ENCODE measurements at regions not wholly inside any gene's neighbourhood (a gene's known extent, or its start where the extent isn't known, plus 50 kb on each side); places are given as distances from the start of the nearest gene placed in this dataset.
A peak's percentile ranks its signal among the peaks of the same experiment; 100 is the strongest.

DNA sequence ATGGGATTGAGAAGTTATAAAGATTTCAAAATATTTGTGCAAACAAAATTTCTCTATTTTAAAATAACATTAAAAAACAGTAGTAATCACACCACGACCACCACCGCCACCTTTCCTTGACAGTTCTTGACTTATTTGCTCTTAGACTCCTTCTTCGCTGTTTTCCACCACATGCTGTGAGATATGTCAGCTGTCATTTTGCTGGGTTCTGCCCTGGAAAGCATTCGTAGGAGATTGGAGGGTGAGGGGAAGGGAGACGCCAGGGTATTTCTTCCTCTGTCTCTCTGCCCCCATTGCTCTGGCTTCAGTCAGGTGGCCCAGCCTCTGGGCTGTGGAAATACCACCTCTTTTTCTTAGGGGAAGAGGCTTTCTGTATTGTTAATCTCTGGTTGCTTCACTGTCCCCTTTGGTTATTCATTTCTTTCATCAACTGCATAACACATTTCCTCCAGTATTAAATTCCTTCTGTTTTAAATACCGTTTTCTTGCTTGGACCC is 186.2 kb downstream of the NEDD1 start:
- DNase-seq (ENCODE audit: low read depth in 2 of 2) = no peak

GRCh38 chr12:97097734-97098133 is 190.7 kb downstream of the NEDD1 start:
- no peak for DNase-seq (ENCODE audit: low read depth in 2 of 2)

- DNase-seq (ENCODE audit: low read depth in 2 of 2) = no peak
Measured at GRCh38 chr12:97109441-97109840, 202.4 kb downstream of the NEDD1 start.

GRCh38 chr12:97112136-97112535 is 205.1 kb downstream of the NEDD1 start:
- DNase-seq (ENCODE audit: low read depth in 2 of 2) = no peak

GRCh38 chr12:97118796-97119375 is 211.8 kb downstream of the NEDD1 start:
- DNase-seq (ENCODE audit: low read depth in 2 of 2) = no peak

DNA sequence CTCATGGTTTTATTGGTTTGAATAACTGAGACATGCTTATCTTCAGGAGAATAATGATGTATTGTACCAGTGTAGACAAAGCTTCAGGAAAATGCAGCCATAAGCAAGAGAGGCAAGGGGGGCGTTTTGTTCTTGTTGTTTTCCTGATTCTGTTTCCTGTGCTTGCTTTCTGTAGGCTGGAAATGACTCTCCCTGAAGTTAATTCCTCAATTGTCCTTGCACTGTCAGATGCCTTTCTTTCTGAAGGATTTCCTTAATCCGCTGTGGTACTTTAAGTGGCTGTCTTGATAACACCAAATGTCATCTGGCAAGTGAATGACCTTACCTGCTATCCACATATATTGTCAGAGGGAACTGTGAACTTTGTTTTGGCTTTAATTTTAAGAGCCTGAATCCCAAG is 220.0 kb downstream of the NEDD1 start:
- DNase-seq (ENCODE audit: low read depth in 2 of 2) = no peak

DNA sequence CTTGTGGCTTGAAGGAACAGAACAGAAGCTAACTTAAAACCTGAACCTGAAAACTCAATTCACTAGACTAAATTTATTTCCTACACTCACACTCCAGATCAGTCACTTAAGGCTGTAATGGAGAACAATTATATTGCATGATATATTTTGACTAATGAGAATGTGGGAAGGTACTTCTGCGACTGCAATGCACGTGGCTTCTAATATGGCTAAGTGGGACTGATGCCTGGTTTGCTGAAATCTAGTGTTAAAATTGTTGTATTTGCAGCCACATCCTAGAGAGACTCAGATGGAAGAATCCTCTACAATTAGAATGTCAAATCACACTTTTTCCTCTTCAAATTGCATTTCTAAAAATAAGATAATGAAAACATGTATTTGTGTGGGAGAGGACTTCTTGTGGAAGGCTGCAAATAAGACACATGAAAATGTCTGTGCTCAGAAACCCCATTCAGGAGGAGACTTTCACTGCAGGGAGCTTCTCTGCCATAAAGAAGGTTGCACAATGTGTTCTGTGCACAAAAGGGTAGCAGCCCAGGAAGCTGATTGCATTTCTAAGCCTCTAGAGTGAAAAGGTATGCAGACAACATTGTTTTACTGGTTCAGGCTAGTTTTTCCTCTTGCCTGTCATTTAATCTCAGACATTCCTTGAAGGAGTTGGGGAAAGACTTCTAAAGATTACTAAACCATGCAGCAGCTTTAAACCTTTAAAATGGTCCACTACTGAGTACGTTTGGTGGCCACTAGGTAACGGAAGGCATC is 224.3 kb downstream of the NEDD1 start:
- DNase-seq (ENCODE audit: low read depth in 2 of 2) = no peak

DNA sequence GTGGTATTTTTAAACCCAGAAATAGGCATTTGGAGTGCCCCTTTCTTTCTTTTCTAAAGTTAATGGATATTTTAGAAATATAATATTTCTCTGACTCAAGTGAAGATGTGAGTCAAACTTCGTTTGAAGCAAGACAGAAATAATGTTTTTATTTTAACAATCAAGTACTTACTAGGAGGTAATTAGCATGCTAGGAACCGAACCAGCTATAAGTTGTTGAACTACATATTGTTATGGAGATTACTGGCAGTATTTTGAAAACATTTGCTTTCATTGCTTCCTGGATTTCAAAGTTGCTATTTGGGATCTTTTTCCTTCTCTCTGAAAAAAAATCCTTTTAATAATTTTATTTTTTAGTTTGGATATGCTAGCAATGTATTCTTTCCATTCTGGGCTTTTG is 225.2 kb downstream of the NEDD1 start:
- no peak for DNase-seq (ENCODE audit: low read depth in 2 of 2)

DNA sequence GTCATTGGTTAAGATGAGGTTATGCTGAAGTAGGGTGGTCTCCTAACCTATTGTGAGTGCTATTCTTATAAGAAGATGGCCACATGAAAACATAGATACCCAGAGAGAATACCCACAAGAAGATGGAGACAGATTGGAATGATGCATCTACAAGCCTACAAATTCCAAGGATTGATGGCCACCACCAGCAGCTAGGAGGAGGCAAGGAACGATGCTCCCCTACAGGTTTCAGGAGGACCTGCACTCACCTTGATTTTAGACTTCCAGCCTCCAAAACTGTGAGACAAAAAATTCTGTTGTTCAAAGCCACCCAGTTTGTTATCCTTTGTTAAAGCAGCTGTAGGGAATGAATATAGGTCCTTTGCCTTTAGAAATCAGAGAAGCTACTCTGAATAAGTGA is 227.4 kb downstream of the NEDD1 start:
- DNase-seq (ENCODE audit: low read depth in 2 of 2) = no peak

GRCh38 chr12:97140355-97140754 is 233.3 kb downstream of the NEDD1 start:
- DNase-seq (ENCODE audit: low read depth in 2 of 2) = no peak

GRCh38 chr12:97142737-97143410 is 235.8 kb downstream of the NEDD1 start:
- no peak for DNase-seq (ENCODE audit: low read depth in 2 of 2)

DNA sequence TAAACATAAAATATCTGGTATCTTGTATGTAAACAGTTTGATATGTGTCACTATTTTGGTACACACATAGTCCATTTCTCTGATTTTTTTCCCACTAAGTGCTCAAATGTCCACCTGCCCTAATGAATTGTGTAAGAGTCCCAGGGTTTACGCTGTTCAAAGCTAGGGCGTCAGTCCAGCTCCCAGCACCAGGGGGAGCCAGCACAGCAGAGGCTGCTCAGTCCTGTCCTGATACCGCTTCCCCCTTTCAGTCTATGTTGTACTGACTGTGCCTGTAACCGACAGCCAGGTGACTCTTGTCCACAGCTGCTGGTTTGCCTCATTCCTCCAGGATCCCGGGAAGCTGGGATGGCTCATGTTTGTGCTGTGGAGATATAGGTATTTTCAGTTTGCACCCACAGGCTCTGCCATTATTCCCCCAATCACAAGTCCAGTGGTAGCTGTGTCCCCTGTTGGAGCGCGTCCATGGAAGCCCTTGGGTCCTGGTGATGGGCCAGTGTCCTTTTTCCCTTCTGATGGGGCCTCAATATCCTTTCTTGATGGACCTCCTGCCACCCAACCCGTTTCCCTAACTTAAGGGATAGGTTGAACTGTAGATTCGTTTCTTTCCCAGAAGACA is 242.0 kb downstream of the NEDD1 start:
- peak; percentile 1 to 29 for DNase-seq (ENCODE audit: low read depth in 2 of 2)

DNA sequence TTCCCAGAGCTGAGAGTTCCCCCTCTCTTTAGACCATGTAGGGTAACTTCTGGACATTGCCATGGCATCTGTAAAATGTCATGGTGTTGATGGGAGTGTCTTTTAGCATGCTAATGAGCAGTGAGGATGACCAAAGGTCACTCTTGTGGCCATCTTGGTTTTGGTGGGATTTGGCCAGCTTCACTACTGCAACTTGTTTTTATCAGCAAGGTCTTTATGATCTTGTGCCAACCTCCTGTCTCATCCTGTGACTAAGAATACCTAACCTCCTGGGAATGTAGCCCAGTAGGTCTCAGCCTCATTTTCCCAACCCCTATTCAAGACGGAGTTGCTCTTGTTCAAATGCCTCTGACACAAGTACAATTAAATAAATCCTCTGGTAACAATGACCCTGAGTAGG is 244.4 kb downstream of the NEDD1 start:
- no peak for DNase-seq (ENCODE audit: low read depth in 2 of 2)

- no peak for DNase-seq (ENCODE audit: low read depth in 2 of 2)
Measured at GRCh38 chr12:97159377-97159776, 252.3 kb downstream of the NEDD1 start.

- no peak for DNase-seq (ENCODE audit: low read depth in 2 of 2)
Measured at GRCh38 chr12:97160277-97160676, 253.2 kb downstream of the NEDD1 start.

DNA sequence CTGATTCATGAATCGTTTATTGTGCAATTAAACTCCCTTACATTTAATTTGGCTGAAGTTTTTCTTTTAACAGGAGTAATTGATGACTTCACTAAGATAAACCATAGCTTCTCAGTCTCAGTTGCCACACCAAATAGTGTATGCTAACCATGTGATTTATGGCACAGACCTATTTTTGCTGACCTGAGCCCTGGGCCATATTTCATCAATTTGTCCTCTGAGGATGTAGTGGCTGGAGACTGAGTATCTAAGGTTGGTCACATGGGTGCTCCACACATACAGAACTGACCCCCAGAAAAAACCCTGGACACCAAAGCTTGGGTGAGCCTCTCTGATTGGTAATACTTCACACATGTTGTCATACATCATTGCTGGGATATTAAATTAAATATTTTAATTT is 255.1 kb downstream of the NEDD1 start:
- no peak for DNase-seq (ENCODE audit: low read depth in 2 of 2)

- no peak for DNase-seq (ENCODE audit: low read depth in 2 of 2)
Measured at GRCh38 chr12:97164936-97165335, 257.9 kb downstream of the NEDD1 start.

DNA sequence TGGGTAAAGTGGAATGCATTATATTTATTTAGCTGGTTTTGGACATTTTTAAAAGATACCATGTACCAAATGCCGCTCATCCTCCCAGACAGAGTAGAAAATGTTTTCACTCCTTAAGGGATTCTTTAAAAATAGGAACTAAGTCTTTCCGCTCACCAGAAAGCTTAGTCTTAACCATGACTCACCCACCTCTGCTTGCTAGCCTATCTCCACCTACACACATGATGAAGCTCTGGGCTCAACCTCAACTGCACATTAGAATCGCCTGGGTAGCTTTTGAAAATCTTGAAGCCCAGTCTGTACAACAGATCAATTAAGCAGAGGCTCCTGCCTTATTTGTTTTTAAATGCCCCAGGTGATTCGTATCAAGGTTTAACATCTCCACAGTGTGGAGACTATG is 260.5 kb downstream of the NEDD1 start:
- no peak for DNase-seq (ENCODE audit: low read depth in 2 of 2)

DNA sequence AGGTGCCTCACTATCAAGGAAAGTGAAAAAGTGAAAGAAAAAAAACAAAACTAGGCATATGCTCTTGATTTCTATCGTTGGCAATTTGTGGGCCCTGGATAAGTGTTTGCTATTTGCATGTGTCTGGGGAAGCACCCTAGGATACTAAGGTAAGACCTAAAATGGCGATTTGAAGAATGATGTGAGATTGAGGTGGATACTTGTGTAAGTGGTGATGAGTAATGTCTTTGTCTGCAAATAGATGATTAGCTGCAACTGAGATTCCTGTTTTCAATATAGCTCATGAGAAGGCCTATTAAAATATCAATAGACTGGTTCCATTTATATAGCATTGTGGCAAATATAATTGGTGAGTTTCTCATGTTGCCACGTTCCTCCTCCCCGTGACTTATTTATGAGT is 261.7 kb downstream of the NEDD1 start:
- DNase-seq (ENCODE audit: low read depth in 2 of 2) = no peak

- DNase-seq (ENCODE audit: low read depth in 2 of 2) = no peak
Measured at GRCh38 chr12:97169889-97170567, 263.0 kb downstream of the NEDD1 start.

DNA sequence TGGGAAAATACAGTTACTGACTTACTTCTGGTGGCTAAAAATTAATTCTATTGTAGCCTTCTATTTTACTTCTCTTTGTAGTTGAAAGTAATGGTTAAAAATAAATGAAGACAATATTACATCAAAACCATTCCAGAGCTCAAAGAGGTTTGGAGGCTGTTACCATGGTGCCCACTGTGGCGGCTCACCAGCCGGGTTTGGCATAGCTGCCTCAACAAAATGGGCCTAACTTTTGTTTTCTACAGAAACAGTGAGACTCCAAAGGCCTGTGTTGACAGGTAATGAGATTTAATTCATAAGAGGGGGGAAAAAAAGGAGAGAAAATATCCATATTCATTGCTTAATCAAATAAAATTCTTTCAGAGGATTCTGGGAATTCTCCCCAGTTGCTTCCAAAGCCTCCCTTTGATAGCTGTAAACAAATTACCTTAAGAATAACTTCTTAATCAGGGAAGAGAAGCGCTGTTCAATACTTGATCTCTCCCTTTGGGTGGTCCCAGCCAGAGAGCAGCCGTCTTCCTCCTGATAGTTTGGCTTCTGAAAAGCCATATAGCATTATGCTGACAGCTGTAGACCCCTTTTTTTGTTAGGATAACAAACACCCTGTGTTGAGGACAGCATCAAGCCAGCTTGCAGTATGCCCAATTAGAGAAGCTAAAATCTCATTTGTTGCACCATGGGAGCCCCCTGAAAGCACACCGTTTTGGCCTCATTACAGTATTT is 266.8 kb downstream of the NEDD1 start:
- no peak for DNase-seq (ENCODE audit: low read depth in 2 of 2)
